ENCODE measurements at regions not wholly inside any gene's neighbourhood (a gene's known extent, or its start where the extent isn't known, plus 50 kb on each side); places are given as distances from the start of the nearest gene placed in this dataset.

DNA sequence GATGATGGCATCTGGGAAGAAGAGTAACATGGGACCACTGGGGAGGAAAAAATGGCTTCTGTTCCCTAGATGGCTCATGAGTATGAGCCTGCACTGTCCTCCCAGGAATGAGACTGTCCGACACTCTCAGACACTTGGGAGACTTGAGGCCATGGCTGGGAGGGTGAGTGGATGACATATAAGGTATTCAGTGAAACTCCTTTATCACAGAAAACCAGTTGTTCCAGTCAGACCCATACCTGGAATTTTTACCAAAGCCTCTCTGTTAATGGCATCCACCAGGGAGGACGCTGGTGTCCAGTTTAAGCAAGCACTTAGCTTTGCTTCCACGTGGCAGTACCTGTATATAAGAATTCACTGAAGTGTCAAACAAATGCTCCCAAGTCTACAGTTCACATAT lies 116.7 kb upstream of the C10orf90 start:
- H2BK12ac ChIP-seq (ENCODE audit: low read depth, low read length) = no peak overlapping the region
- no peak overlapping the region for H4K91ac ChIP-seq (replicated peaks; ENCODE audit: insufficient read length, low read length)
- no peak overlapping the region for H3K56ac ChIP-seq (replicated peaks; ENCODE audit: insufficient read length, low read depth, low read length)
- no peaks in the 10 kb centered on the region for H3K79me2 ChIP-seq (ENCODE audit: control insufficient read depth in 1 of 2, insufficient read depth in 2 of 2, low read length in 2 of 2)
- H3K27me3 ChIP-seq (replicated peaks in 1 of 4; ENCODE audit: control insufficient read depth in 3 of 4, extremely low read depth in 1 of 4, insufficient read depth in 3 of 4, low read length in 3 of 4) = no peaks in the 10 kb centered on the region
- no peaks in the 10 kb centered on the region for H3K9me3 ChIP-seq (ENCODE audit: insufficient read depth in 2 of 2, low read depth in 1 of 2, low read length in 1 of 2)
- no peaks in the 10 kb centered on the region for H3K23me2 ChIP-seq (ENCODE audit: low read depth, low read length)
- no peak overlapping the region for H3K9ac ChIP-seq (replicated peaks in 1 of 4; ENCODE audit: extremely low read depth in 1 of 4, low read depth in 3 of 4, low read length in 3 of 4)
- H2BK15ac ChIP-seq (ENCODE audit: low read length) = no peak overlapping the region
- no peak overlapping the region for H3K23ac ChIP-seq (ENCODE audit: insufficient read length)
- H3K27ac ChIP-seq (ENCODE audit: low read depth, low read length) = no peak overlapping the region
- H3K4ac ChIP-seq (replicated peaks; ENCODE audit: insufficient read length, low read depth, low read length) = no peak overlapping the region
- H3K14ac ChIP-seq (ENCODE audit: insufficient read length) = no peak overlapping the region
- H3K79me1 ChIP-seq (ENCODE audit: low read depth, low read length) = no peaks in the 10 kb centered on the region
- FAIRE-seq (no peak), DNase-seq (ENCODE audit: low read depth in 1 of 2, low spot score in 2 of 2) (no peak)
- no peak overlapping the region for H4K5ac ChIP-seq (ENCODE audit: insufficient read length, low read depth, low read length)
- no peak overlapping the region for H3K18ac ChIP-seq (ENCODE audit: extremely low read depth, low read length)
- no peak overlapping the region for H2BK20ac ChIP-seq (ENCODE audit: low read length)
- no peak overlapping the region for H3K4me2 ChIP-seq (ENCODE audit: insufficient read depth in 1 of 2, low read depth in 2 of 2, low read length in 2 of 2)
- no peak overlapping the region for H2AK5ac ChIP-seq (ENCODE audit: low read depth, low read length)
- no peaks in the 10 kb centered on the region for H3K36me3 ChIP-seq (ENCODE audit: control insufficient read depth in 2 of 4, insufficient read depth in 4 of 4, low read length in 3 of 4)
- H2AFZ ChIP-seq (ENCODE audit: low read length) = no peak overlapping the region
- H4K8ac ChIP-seq (ENCODE audit: extremely low read depth, insufficient read depth, low read length) = no peak overlapping the region
- no peak overlapping the region for H3K4me3 ChIP-seq (ENCODE audit: extremely low read depth in 1 of 4, insufficient read depth in 2 of 4, low read depth in 3 of 4, low read length in 4 of 4)
- POLR2A ChIA-PET (ENCODE audit: partially characterized antibody) = no interaction called here
- no peak overlapping the region for H2BK120ac ChIP-seq (replicated peaks; ENCODE audit: low read depth, low read length)
- H2BK5ac ChIP-seq (ENCODE audit: low read depth, low read length) = no peak overlapping the region
- 91% methylated on average over 3 of the region's 3 CpGs; no CpG with 5 or more reads in 1 of the 2 experiments for WGBS, 2 experiments (ENCODE audit: extremely low coverage in 1 of 2, insufficient coverage in 1 of 2, insufficient read length in 1 of 2, insufficient replicate concordance in 2 of 2, low coverage in 1 of 2, low lambda C conversion rate in 2 of 2, missing lambda C conversion rate in 1 of 2)
- H4K20me1 ChIP-seq (replicated peaks in 1 of 2; ENCODE audit: control insufficient read depth in 1 of 2, insufficient read depth in 2 of 2, low read length in 2 of 2) = no peaks in the 10 kb centered on the region
- peaks cover 0 to 4% (median 0%) of the 10 kb centered on the region in 4 experiments; a peak in 1 of 7 replicates for H3K4me1 ChIP-seq (replicated peaks in 1 of 4; ENCODE audit: control insufficient read depth in 3 of 4, insufficient read depth in 4 of 4, low read length in 3 of 4)
- CTCF ChIA-PET (ENCODE audit: partially characterized antibody) = interaction anchor here (1.7 kb wide), 1 partner anchor 13 kb away, joined by 4 read pairs; no protein-coding TSS in a partner anchor
- TF ChIP-seq, protein P1, sequence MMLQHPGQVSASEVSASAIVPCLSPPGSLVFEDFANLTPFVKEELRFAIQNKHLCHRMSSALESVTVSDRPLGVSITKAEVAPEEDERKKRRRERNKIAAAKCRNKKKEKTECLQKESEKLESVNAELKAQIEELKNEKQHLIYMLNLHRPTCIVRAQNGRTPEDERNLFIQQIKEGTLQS (IDR thresholded peaks at IDR 0.05; ENCODE audit: insufficient read depth, low read depth, low read length) = no peak
- TF ChIP-seq CREB1 (IDR thresholded peaks at IDR 0.05) (no peak), ASH2L (IDR thresholded peaks at IDR 0.05; ENCODE audit: low read length) (no peak)

All from H1 (cell line).